ENCODE measurements at regions not wholly inside any gene's neighbourhood (a gene's known extent, or its start where the extent isn't known, plus 50 kb on each side); places are given as distances from the start of the nearest gene placed in this dataset.

GRCh38 chr3:64998317-64998716 is 310.5 kb upstream of the ADAMTS9 start:
- no peak for DNase-seq (ENCODE audit: low spot score)

- no peak for DNase-seq (ENCODE audit: low spot score)
Measured at GRCh38 chr3:64995857-64996551, 308.2 kb upstream of the ADAMTS9 start.

DNA sequence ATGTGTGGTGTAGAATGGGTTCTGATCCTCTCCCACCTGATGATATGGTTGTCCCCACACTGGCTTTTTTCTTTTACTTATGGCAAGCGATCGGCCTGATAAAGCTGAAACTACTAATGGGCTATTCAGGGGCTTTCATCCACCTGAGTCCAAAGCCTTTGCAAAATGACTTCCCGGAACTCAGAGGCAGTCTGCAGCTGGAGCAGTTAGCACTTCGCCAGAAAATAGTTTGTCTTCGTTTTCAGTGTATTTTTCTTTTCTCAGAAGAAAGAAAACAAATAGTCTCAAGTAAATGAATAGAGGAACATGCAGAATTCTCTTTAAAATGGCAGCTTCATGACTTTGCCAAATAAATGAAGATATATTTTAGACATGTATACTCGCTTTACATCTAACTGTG is 306.0 kb upstream of the ADAMTS9 start:
- no peak for DNase-seq (ENCODE audit: low spot score)

GRCh38 chr3:64992530-64993285 is 304.9 kb upstream of the ADAMTS9 start:
- DNase-seq (ENCODE audit: low spot score): peak; percentile 61

DNA sequence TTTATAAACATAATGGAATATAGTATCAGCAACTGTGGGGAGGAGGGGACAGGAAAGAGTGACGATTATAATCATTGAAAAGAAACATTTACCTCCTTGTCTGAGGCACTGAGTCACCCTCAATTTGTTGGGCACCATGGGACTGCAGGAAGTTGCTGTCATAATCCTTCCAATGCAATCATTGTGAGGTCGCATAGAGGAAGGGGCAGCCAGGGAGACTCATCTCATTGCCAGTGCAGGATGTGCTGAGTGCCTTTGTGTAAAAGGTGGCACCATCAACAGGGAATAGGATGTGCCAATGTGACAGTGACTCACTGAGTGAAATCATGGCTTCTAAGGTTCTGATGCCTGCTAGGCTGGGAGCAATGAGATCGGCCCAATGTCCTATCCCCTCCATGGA is 300.4 kb upstream of the ADAMTS9 start:
- no peak for DNase-seq (ENCODE audit: low spot score)

- no peak for DNase-seq (ENCODE audit: low spot score)
Measured at GRCh38 chr3:64987726-64988125, 299.9 kb upstream of the ADAMTS9 start.

- no peak for DNase-seq (ENCODE audit: low spot score)
Measured at GRCh38 chr3:64985072-64985471, 297.3 kb upstream of the ADAMTS9 start.

- DNase-seq (ENCODE audit: low spot score): no peak
Measured at GRCh38 chr3:64983583-64984359, 296.0 kb upstream of the ADAMTS9 start.

GRCh38 chr3:64977308-64978100 is 289.7 kb upstream of the ADAMTS9 start:
- DNase-seq (ENCODE audit: low spot score): no peak

DNA sequence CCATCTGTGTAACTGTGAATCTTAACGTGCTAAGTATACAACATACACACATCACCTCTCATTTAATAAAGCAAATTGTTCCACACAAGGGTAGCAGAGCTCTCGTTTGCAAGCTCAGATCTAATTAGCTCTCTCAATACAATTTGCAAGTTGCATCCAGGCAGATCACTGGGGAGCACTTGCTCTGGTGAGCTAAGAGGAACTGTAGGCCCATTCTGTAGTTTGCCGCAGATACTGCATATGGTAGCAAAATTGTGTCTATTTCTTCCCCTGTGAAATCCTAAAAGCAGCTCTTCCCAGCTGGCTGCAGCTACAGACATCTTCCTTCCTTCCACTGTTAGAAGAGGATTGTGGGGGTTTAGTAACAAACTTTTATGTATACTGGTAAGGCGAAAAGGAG is 288.7 kb upstream of the ADAMTS9 start:
- no peak for DNase-seq (ENCODE audit: low spot score)

DNA sequence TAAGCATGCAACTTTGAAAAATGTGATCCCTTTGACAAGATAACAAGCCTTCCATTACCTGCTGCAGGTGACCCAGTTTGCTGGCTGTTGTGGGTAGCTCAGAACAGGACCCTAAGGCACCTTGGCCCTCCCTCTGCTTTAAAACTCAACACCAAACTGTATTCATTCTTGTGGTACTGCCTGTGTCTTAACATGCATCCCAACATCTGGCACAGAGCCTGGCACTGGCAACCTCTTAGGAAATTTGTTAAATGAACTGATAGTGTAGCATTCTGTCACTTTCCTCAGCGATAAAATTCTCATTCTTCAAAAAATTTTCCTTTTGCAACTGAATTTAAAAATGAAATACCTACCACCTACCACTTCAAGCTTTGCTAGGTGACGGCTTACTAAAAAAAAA is 287.3 kb upstream of the ADAMTS9 start:
- no peak for DNase-seq (ENCODE audit: low spot score)

- no peak for DNase-seq (ENCODE audit: low spot score)
Measured at GRCh38 chr3:64974401-64974800, 286.6 kb upstream of the ADAMTS9 start.

- DNase-seq (ENCODE audit: low spot score): peak; percentile 38
Measured at GRCh38 chr3:64972793-64973192, 285.0 kb upstream of the ADAMTS9 start.

GRCh38 chr3:64971602-64972001 is 283.8 kb upstream of the ADAMTS9 start:
- DNase-seq (ENCODE audit: low spot score): no peak

- DNase-seq (ENCODE audit: low spot score): no peak
Measured at GRCh38 chr3:64970634-64971033, 282.8 kb upstream of the ADAMTS9 start.

GRCh38 chr3:64961301-64961700 is 273.5 kb upstream of the ADAMTS9 start:
- no peak for DNase-seq (ENCODE audit: low spot score)

DNA sequence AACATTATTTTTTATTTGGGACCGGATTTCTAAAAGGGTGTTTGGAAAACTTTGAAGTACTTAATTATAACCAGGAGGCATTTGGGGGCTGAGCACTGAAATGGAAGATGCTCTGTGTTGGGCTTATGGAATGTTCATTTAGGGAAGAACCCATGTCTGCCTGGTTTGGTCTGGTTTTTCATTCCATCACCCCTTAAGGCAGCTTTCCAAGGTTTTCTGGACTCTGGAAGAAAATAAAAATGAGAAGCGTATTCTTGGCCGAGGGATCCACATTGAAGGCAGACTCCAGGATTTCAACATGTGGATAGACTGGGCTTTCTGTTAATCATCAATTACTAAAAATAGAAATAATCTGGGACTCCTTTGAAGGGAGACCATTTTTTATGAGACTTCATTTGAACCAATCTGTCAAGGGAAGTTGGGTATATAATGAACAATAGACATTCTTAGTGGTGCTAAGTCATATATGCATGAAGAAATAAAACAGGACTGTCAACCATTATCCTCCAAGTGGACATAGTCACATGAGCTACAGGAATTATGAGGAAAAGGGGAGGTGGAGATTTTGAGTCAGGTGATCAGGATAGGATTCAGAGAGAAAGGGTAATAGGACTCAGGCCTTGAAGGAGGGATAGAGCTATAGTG is 270.5 kb upstream of the ADAMTS9 start:
- DNase-seq (ENCODE audit: low spot score): peak; percentile 48

GRCh38 chr3:64957408-64958198 is 269.8 kb upstream of the ADAMTS9 start:
- no peak for DNase-seq (ENCODE audit: low spot score)

DNA sequence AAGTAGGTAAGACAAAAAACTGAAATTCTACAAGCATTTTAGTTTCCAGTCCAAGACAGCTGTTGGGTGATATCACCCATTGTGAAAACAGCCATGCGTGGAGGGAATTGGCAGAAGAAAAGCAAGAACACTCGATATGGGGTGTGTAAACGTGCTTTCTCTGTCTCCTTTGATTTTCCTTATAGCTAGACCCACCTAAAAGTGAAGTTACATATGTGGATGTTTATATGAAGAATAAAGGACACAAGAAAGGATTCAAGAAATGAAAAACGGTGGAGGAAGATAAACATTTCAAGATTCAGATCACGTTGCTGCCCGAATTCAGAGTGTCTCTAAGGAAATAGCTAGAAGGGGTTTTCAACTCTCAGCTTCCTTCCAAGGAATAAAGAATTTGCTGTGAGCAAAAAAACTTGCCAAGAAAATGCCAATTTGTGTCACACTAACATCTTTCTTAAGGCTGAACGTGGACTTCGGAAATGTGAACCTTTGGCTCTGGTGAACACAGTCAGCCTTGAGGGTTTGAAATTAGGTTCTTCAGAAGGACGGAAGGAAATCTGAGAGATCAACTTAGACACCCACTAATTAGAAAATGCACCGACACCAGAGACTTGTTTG is 269.0 kb upstream of the ADAMTS9 start:
- no peak for DNase-seq (ENCODE audit: low spot score)

All from umbilical cord (tissue), 1 donor.